HG03045 (cell line): ENCODE measurements at regions not wholly inside any gene's neighbourhood (a gene's known extent, or its start where the extent isn't known, plus 50 kb on each side); places are given as distances from the start of the nearest gene placed in this dataset.

Experiments
- ATAC-seq: cut with Tn5 transposase; IDR thresholded peaks from one replicate; pipeline ENCODE4 v1.9.1; 2021; ENCODE audit warnings: mild to moderate bottlenecking, moderate library complexity; ENCODE audit not compliant: unreplicated experiment

- no peak for ATAC-seq
Measured at GRCh38 chr18:77439888-77440287, 190.2 kb downstream of the GALR1 start.

DNA sequence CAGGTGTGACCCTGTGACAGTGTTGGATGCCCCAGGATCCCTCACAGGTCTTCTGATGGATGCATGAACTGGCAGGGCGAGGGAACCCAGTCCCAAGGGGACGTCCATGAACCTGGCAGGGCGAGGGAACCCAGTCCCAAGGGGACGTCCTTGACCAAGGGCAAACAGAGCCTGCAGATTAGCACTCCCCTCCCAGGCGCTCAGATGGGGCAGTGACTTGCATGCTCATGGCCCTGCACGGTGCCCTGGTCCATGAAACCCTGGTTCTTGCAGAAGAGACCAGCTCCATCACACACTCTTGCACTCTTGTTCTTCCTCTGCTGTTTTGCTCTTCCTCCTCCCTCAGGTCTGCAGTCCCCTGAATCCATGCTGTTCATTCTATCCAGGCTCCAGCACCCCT, 192.7 kb downstream of the GALR1 start:
- ATAC-seq, result no peak

DNA sequence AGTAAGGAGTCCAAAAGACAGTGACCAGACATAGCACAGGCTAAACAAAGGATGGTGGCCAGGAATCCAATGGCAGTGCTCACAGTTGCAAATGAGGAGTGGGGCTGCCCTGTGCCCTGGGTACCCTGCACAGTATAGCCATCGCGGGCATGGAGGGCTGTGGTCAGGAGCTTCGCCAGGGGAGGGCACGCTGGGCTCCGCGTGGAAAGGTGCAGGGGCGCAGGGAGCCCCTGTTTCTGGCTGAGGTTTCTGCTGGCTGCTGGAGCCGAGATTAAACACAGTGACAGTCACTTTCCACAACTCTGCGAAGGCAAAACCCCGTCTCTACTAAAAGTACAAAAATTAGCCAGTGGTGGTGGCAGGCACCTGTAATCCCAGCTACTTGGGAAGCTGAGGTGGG, 194.7 kb downstream of the GALR1 start:
- ATAC-seq, result no peak

DNA sequence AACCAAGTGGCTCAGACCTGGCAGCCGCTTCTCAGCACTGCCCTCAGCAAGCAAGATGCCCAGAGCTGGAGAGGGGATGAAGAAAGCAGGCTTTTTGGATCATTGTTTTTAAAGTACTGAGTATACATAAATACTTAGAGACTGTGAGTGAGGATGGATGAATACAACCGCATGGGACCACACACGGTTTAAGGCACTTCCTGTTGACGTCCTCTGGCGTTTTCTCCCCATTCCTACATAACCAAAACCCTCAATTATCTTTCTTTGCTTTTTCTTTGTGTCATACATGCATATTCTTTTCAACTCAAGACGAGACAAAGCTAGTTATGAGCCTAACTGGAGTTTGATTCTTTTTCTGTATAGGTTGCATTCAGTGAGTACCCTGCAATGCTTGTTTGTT, 198.4 kb downstream of the GALR1 start:
- ATAC-seq, result no peak

- no peak for ATAC-seq
Measured at GRCh38 chr18:77455004-77455403, 205.4 kb downstream of the GALR1 start.

DNA sequence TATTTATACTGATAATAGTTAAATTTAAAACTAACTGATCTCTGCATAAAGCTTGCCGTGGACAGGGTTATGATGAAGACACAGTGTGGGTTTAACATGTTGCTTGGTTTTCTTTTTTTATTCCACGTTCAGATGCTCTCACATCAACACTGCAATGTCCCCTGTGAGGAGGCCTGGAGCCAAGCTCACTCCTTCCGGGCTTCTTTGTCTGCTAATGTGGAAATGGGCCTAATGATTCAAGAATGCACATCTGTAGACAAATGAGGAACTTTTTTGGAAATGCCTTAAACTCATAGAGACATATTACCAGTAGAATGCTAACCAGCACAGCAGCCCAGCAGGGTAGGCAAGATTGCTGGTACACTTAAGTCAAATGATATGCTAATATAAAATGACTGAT, 208.0 kb downstream of the GALR1 start:
- ATAC-seq, result no peak

GRCh38 chr18:77461062-77461688, 211.5 kb downstream of the GALR1 start:
- ATAC-seq, result no peak

- ATAC-seq, result no peak
Measured at GRCh38 chr18:77464917-77465316, 215.3 kb downstream of the GALR1 start.

DNA sequence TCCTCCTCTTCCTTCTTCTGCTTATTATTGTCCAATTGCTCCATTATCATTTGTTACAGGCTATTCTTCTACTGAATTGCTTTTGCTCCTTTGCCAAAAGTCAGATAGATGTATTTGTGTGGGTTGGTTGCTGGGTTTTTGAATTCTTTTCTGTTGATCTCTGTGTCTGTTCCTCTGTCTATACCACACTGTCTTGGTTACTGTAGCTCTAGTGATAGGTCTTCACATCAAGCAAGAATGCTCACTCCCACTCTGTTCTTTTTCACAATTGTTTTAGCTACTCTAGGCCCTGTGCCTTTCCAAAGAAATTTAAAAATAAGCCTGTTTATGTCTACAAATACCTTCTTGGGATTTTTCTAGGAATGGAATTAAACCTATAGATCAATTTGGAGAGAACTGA, 217.2 kb downstream of the GALR1 start:
- ATAC-seq, result no peak

- ATAC-seq, result no peak
Measured at GRCh38 chr18:77469131-77469530, 219.5 kb downstream of the GALR1 start.

GRCh38 chr18:77470569-77471413, 221.1 kb downstream of the GALR1 start:
- no peak for ATAC-seq

DNA sequence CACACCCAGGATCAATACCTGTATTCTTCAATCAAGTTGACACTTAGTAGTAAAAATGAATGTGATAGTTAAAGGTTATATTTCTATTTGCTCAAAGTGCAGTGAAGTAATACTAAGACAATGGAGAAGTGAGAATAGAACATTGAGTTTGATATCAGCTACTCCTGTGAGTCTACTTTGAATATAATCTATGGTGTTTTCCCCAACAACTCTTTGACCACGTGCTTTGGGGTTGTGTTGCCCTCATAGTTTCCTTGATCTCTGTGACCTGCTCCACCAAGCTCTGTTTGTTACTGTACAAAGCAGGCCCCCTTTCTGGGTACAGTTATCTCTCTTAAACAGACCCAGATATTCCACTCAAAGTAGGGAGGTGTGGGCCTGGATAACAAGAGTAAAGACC, 222.9 kb downstream of the GALR1 start:
- no peak for ATAC-seq

DNA sequence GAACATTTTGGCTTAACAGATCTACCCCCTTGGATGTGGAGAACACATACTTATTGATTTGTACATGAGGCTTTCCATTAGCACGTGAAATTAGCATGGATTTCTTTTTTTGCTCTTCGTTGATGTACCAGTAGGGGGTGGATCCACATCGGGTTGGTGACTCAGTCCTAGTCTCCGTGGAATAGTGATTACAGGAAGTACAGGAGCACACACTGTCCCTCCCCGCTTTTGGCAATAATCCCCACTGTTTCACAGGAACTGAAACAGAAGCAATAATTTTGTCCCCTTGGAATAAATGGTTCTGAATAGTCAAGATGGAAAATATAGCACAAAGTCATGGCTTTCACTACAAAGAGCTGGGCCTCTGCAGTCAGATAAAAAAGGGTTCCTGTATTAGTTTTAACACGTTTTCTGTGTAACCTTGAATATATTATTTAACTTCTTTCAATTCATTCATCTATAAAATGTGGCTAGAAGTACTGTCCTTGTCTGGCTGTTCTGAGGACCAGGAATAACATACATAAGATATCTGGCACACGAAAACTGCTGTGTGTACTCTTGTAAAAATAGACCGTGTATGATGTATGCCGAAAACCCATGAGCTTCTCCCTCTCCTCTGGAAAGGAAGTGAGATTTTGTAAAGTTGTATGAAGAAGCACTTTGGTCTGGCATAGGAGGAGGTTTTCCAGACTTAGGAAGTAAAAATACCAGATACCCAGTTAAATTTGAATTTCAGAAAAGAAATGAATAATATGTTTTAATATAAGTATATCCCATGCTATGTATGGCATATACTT, 229.2 kb downstream of the GALR1 start:
- no peak for ATAC-seq

GRCh38 chr18:77481541-77481940, 231.9 kb downstream of the GALR1 start:
- no peak for ATAC-seq

DNA sequence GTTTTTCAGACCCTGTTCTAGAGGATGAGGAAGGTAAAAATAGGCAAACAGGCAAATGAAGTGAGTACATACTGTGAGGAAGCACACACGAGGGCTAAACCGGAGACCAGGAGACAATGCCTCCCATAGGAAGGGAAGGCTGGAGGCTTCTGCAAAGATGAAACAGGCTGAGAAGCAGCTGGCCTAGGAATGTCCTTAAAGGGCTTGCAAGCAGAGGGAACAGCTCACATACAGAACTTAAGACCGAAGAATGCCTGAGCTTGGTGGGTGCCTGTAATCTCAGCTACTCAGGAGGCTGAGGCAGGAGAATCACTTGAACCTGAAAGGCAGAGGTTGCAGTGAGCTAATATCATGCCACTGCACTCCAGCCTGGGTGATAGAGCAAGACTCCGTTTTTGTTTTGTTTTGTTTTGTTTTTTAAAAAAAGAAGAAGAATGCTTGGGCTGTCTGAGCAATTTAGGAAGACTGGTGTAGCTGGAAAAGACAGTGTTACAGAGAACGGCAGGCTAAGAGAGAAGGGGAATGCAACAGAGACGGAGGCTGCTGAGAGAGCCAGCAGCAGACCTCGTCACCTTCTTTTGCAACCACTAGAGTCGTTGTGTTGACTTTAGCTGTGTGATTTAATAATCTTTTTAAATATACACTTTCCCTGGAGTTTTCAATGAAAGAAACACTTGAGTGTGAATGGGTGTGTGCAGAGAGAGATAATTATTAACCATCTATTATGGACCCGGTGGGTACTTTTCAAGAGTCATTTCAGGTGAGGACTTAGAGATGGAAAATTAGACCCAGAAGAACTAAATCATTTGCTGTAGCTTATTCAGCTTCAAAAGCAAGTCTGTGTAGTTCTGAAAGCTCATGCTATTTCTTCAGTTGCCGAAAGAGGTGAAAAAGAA, 232.8 kb downstream of the GALR1 start:
- ATAC-seq, result no peak

DNA sequence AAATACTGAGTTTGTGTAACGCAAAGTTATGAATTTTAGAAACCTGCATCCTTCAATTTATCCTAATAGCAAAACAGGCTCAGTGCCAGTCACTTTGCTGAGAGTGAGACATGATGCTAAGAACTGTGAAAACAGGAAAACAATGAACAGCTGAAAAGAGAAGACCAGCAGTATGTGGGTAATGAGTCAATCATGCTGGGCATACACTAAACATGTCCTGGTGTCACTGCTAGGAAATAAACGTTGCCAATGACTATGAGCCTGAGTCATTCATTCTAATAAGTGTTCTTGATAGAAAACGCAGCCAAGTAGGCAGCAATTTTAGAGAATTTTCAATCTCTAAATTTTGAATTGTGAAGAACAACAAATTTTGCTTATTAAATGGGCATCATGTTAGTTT, 237.3 kb downstream of the GALR1 start:
- ATAC-seq, result no peak

DNA sequence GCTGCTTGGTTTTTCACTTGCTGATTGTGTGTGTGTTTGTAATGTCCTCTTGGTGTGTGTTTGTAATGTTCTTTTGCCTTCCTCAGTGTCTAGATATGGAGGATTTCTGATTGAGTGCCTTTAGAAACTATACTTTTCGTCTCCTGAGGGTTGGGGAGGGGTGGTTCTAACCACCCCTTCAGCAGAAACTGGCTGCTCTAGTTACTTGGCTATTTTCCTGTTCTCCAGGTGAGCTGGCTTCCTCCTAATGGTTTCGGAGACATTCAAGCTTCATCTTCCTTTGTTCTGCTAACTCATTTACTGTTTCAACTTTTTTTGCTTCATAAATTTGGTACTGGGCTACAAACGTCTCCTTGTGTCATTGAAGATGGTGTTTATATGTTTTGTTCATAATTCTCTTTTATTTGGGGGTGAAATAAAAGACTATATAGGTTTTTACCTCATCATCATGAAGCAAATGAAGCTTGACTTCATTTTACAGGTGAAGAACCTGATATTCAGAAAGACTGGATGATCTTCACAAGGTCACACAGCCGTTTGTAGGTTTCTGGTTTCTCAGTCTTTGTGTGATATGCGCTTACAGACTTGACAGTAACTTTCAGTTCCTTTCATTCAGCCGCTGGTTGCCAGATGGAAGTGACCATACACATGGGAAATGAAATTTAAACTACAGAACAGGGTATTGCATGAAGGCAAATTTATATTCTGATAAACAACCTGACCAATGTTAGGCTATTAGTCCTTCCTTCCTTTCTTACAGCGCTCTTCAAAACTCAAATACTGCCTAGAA, 238.5 kb downstream of the GALR1 start:
- ATAC-seq, result no peak

DNA sequence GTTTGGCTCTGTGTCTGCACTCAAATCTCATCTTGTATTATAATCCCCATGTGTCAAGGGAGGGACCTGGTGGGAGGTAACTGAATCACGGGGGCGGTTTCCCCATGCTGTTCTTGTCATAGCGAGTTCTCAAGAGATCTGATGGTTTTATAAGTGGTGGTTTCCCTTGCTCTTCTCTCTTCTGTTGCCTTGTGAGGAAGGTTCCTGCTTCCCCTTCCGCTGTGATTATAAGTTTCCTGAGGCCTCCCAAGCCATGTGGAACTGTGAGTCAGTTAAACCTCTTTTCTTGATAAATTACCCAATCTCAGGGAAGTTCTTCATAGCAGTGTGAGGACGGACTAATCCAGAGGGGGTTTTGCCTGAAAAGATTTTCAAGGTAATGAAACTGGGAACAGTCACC, 245.4 kb downstream of the GALR1 start:
- no peak for ATAC-seq

GRCh38 chr18:77495982-77496690, 246.5 kb downstream of the GALR1 start:
- no peak for ATAC-seq
